ENCODE measurements at regions not wholly inside any gene's neighbourhood (a gene's known extent, or its start where the extent isn't known, plus 50 kb on each side); places are given as distances from the start of the nearest gene placed in this dataset.
"Not testable (repeated sequence)": the region's sequence is repeated elsewhere in the genome, so short reads cannot be mapped to it uniquely, and the experiment has no call there.

DNA sequence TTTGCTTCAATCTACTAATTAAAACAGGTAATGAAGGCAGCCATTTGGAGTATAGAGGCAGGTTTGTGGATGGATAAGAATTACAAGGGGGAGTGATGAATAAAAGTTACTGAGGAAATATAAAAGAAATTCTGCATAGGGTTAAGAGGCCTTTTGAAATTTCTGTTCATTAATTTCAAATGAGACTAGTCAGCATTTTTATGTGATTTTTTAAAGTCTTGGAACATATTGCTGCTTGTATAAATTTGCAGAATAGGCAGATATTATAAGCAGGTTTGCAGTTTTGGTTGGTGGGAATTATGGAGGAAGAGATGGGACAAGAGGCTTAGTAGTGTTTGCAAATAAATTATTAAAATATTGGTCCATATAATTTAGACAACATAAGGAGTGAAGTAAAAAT, 750.4 kb upstream of the AGA start:
- DNase-seq = no peak

DNA sequence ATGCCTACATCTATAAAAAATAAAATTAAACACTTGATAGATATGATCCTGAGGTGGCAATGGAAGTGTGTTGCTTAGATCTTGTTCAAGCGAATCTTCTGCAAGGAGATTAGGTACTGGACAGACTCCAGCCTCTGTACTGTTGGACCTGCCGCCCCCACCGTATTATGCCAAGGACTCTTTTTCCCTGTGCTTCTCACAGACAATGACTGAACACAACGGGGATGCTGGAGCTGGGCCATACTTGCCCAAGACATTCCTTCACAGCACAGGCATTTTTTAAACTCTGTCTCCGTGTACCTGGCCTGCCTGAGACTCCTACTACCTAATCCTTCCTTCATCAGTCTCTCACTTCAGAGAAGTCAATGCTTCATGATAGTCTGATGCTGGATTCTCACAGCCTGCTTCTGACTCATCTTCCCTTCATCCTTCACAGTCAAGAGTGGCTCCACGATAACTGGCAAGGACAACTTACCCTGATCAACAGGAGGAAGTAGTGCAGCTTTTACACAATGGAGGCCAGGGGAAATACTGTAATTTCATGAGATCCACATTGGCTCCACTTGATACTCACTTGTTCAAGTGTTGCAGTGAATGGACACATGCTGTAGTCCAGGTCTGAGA, 754.6 kb upstream of the AGA start:
- DNase-seq = no peak

DNA sequence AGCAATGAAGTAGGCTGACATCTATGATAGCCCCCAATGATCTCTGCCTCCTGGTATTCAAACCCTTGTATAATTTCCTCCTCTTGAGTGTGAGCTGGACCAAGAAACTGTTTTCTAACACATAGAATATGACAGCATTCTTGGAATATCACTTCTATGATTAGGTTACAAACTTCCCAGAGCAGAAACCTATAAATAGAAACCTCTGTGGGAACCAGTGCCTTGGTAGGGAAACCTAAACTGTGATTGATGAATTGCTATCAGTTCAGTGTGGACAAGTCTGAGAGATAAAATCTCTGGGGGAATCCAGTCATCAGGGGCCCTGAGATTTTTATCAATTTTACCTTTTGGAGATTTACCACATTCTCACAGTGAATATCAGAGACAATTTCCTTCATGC, 756.5 kb upstream of the AGA start:
- DNase-seq = no peak

DNA sequence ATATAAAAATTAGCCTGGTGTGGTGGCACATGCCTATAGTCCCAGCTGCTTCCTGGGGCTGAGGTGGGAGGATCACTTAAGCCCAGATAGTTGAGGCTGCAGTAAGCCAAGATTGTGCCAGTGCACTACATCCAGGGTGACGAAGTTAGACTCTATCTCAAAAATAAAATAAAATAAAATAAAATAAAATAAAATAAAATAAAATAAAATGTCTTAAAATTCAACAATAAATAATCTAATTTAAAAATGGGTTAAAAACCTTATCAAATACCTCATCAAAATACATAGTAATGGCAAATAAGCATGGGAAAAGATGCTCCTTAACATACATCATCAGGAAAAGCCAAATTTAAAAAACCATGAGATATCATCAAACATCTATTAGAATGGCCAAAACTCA, 760.2 kb upstream of the AGA start:
- DNase-seq = no peak

DNA sequence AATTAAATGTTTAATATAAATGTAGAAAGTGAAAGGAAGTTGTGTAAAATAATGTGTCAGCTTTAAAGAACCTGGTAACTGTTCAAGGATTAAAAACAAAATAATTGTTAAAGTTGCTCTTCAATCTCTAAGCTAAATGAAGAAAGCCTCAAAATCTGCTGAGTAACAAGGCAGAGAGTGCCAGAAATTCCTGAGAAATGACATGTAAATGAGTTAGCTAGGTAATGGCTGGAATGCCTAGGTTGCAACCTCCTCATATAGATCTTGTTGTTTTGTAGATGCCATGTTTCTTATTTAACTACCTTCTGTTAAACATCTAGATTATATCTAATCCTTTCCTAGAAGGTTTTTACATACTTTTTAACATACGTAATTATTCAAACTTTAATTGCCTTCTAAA, 763.6 kb upstream of the AGA start:
- DNase-seq = no peak

DNA sequence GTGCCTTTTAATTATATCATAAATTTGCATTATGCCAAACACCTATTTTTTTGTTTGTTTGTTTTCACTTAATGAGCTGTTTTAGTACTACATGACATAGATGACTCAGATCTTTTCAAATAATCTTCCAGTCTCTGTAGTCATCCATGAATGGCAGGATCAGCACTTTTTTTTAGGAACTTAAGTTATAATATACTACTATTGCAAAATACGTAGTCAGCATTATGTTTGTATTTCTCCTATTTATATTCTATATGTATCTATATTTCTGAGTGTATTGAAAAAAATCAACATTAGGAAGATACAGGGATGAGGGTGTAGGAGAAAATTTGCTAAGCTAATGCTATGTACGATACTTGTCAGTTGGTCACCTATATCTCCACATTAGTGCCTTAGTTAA, 773.1 kb upstream of the AGA start:
- no peak for DNase-seq

DNA sequence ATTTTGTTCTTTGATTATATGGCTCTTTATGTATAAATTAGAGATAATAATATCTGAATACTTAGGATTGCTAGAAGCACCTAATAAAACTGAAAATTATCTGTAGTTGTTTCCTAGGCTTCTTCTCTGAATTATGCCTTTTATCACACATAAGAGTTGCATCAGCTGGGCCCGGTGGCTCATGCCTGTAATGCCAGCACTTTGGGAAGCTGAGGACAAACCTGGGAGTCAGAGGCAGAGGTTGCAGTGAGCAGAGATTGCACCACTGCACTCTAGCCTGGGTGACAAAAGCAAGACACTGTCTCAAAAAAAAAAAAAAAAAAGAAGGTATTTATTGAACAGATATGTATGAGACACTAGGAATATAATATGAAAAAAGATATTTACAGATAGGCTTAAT, 773.5 kb upstream of the AGA start:
- no peak for DNase-seq

DNA sequence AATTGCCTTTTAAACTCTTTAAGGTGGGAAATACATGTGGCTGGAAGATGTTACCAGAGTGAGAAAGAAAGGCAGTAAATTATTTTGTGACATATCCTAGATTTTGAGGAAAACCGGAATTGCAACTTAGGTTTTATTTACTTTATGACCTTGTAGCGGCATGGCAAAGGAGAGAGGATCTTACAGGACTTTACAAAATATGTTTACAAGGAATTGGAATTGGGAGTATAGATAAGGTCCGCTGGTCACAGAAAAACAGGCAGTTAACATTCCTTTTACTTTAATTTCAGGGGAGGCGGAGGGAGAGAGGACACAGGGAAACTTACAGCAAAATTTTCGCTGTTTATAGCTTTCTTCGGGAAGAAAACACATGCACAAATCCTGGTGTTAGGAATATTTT, 784.2 kb upstream of the AGA start:
- DNase-seq = not testable (repeated sequence)

DNA sequence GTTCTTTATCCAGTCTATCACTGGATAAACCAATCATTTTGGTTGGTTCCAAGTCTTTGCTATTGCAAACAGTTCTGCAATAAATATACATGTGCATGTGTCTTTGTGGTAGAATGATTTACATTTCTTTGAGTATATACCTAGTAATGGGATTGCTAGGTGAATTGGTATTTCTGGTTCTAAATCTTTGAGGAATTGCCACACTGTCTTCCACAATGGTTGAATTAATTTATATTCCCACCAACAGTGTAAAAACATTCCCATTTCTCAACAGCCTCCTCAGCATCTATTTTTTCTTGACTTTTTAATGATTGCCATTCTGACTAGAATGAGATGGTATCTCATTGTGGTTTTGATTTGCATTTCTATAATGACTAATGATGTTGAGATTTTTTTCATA, 791.7 kb upstream of the AGA start:
- DNase-seq = no peak

DNA sequence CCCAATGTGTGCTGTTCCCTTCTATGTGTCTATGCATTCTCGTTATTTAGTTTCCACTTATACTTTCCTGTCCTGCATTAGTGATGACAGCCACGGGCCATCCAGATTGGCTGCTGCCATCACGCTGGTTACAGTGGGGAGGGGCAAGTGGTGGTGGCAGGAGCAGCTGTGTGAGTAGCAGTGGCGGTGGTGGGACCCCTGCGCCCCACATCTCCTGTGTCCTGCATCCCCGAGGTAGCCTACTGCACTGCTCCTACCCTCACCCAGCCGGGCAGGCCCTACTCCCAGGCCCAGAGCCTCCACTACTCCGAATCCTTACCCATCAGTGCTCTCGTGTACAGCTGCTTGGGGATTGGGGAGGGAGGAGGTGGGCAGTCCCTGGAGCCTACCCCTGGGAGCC, 798.7 kb upstream of the AGA start:
- no peak for DNase-seq

DNA sequence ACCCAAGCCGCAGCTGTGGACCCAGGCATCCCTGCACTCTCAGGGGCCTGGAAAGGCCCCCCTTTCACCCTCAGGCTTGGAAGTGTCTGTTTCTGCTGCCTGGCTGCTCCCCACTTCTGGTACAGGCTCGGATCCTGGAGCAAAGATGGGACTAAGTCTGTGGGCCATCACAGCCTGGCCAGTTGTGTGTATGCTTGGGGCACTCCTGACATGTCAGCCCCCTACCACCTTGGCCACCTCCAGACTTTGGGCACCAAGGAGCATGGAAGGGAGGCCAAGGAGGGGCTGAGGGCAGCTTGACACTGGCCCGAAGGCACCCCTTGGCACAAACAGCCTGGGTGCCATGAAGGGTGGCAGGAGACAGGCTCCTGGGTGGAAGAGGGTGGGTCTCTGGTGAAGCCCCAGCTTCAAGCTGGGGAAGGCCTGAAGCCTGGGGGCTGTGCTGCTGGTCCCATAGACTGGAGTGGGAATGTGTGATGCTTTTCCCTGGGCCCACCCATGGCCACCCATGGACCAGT, 799.4 kb upstream of the AGA start:
- no peak for DNase-seq

DNA sequence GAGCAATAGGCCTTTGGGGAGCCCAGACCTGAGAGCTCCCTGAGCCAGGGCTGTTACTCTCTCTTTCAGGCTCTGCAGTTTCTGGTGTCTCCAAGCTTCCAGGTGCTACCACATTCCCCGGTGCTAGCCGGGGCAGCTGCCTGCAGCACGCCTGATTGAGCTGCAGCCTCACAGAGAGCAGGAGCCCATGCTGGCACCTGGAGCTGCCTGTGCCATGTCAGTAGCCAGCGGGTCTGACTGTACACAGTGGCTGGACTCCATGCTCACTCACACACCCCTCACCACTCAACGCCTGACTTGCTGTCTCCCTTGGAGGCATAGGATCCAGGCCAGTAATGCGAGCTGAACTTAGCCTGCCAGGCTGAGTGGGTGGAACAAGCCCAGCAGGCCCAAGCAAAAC, 800.4 kb upstream of the AGA start:
- no peak for DNase-seq

DNA sequence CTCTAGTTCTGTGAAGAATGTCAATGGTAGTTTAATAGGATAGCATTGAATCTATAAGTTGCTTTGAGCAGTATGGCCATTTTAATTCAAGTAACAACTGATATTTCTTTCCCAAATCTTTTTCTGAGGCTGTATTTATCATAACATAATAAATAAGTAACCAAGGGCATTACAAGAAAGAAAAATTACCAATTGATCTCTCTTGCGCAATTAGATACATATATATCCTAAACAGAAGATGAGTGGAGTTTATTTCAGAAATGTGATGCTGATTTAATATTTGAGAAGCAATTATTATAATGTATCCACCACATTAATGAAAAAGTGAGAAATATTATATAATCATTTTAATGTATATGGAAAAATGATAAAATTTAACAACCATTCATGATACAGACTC, 802.5 kb upstream of the AGA start:
- DNase-seq = no peak

DNA sequence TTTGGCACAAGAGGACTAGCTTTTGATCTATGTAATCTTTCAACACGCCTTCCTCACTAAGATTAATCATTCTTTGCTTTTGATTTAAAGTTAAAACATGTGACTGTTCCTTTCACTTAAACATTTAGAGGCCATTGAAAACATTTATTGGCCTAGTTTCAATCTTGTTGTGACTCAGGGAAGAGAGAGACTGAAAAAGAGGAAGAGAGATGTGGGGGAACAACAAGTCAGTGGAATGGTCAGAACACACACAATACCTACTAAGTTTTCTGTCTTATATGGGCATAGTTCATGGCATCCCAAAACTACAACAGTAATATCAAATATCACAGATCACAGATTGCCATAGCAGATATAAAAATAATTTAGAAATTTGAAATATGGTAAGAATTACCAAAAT, 812.9 kb upstream of the AGA start:
- DNase-seq = no peak

DNA sequence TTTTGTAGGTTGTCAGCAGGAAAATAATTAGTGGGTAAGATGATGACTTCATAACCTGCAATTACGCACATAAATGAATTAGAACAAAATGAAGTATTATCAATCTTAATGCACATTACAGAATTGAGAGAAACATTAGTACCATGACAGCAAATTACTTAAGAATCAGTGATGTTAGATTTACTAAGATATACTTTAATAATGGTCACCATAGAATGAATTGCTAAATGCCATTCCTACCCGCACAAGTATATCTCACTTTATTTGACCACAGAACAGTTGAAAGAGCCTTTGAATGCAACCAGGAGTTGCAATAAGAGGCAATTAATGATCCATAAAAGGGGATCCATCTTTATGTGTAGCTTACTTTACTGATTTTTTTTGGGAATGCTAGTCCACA, 816.4 kb upstream of the AGA start:
- no peak for DNase-seq

DNA sequence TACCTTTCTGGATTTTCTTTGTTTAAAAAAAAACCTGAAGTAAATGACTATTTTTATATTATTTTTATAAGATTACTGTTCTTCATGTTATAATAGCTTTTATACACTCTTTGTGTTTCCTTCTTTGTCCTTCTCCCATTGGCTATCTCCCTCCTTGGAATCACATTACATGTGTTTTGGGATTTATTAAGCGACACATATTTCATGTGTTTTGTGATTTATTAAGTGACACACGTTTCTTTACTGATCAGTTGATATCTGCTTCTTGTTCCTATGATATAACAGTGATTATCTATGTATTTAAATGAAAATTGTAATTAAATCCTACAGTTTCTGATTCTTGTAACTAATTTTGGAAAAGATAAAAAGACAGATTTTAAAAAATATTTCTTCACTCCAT, 817.3 kb upstream of the AGA start:
- DNase-seq = no peak

DNA sequence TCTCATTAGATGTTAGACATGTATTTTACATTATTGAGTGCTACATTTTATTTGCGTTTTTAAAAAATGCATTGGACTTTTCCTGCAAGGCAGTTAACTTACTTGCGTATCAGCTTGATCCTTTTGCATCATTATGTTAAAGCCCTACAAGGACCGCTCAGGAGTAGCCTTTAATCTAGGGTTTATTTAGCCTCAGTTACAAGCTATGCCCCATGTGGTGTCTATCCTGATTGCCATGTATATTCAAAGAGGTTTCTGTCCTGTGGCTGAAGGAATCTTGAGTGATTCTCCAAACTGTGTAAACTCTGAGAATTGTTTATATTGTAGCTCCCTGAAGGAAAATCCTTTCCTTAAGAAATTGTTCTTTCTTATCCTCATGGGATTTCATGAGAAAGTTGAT, 821.8 kb upstream of the AGA start:
- DNase-seq = no peak

DNA sequence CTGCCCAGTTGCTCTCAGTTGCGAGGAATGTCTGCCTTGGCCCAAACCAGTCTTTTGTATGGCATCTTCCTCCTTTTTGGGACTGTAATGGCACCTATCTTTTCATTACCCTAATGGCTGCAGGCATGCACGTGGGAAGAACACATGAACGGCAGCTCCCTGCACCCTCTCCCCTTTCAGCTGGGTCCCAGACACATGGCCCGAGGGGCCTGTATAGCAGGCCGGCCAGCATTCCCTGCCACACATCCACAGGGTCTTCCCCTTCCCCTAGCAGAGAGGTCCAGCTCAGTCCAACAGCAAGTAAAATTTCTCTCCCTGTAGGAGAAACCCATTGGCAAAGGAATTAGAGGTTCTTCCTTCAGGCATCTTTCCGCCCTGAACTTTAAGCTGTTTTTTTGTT, 829.1 kb upstream of the AGA start:
- no peak for DNase-seq

DNA sequence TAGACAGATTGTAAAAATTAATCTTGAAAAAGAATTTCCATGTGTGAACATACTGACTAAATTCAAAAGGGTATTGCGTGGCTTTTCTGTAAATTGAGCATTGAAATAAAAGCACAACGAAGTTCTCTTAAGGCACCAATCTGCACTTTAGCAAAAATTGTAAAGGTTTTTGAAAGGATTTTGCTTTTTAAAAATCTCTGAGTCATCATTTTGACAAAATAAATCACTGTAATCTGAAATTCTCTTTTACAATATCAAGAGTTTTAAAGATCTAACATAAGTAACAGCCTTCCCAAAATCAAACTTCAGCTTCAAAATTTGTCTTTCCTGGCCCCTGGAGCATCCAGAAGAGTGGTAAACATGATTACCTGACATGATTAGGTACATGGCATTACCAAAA, 830.9 kb upstream of the AGA start:
- no peak for DNase-seq

DNA sequence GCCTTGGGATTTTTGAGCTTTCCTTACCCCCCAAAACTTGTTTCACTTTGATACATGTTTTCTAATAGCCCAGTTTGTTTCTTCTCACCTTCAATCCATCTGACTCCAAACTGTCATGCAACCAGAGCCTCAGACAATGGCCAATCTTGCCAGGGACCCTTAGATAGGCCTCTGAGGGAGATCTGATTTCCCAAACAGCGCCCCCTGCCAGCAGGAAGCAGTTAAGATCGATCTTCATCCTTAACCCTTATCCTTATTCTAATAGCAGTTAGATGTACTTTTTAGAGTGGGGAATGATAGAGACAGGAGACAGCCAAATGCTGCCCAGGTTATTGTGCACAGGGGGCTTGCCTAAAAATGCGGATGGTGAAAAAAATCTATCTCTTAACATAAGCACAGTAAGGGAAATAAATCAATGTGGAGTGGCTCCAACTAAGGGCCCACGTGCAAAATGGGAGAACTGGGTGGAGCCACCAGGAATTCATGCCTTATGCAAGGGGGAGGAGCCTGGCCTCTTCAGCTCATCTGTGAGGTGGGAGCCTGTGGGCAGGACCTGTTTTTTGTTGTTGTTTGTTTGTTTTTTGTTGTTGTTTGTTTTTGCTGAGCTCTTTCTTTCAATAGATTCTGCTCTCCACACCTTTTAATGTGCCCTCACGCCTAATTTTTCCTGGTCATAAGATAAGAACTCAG, 833.6 kb upstream of the AGA start:
- no peak for DNase-seq

DNA sequence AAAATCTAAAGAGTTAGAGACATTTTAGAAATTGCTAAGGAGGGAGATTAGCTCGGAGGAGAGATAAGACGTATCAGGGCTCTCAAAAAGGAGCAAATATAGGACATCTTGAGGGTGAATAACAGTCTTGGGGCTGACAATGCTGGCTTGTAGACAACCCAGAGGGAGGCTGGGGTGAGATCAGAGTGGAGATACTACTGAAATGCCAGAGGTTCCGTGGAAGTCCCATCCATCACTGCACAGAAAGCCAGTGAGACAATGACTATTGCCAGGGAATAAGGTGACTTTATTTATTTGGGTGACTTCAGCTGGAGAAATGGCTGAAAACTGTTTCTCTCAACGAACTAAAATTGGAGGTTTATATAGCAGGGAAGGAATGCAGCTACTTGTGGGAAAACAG, 838.1 kb upstream of the AGA start:
- DNase-seq = no peak

DNA sequence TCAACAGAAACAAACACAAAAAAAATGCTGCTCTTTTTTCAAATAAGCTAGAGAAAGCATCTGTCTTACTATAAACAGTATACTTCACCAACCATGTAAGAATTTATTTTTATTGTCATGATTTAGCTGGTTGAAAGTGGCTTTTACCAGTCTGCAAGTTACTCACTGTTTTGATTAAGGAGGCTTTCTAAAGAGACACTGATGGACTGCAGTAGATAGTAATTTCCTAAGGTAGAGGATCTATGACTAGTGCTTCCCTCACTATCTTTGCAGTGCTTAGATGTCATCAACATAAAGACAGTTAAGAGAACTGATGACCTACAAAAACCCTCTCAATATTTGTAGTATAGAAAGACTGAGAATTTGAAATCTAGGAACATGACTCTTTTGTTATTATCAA, 846.2 kb upstream of the AGA start:
- DNase-seq = no peak

DNA sequence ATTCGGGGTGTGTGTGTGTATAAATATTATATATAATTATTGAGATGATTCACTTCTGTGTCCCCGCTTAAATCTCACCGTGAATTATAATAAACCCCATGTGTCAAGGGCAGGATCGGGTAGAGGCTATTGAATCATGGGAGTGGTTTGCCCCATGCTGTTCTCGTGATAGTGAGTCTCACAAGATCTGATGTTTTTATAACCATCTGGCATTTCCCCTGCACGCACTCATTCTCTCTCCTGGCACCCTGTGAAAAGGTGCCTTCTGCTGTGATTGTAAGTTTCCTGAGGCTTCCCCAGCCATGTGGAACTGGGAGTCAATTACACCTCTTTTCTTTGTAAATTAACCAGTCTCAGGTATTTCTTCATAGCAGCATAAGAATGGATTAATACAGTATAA, 851.4 kb upstream of the AGA start:
- no peak for DNase-seq

DNA sequence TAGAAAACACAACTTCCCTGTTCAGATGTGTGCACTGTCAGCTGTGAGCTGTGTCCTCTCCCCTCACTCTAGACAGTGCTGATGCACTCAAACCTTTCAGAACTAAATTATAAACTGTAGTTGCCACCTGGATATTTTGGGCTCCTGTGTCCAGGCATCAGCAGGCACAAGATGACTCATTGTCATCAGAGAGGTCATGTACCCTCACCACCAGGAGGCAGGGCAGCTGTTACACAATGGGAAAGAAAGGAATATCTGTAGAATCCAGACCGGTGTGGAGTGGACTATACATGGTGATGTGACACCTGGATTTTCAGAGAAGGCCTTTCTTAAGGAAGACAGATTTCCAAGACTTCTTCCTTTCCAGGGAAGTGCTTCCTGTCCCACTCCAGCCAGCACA, 854.4 kb upstream of the AGA start:
- no peak for DNase-seq

DNA sequence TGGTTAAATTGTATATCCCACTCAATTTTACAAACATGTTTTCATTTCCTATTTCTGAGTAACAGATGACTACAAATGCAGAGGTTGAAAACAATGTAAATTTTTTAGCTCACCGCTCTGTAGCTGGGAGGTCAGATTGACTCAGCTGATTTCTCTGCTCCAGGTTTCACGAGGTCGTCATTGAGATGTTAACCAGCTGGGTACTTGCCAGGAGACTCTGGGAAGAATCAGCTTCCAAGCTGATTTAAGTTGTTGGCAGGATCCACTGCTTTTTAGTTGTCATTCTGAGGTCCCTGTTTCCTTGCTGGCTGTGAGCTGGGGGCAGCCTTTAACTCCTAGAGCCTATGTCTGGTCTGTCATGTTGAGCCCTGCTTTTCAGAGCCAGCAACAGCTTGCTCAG, 864.3 kb upstream of the AGA start:
- no peak for DNase-seq
